SK-N-SH (cell line): ENCODE measurements at regions not wholly inside any gene's neighbourhood (a gene's known extent, or its start where the extent isn't known, plus 50 kb on each side); places are given as distances from the start of the nearest gene placed in this dataset.

Source experiments
- CTCF ChIA-PET: fragments of 300-600, 350-600 bp; formaldehyde crosslinking; extraction: SDS; loops from one replicate; lab custom pipeline; 2021; lab: Yijun Ruan, JAX
- POLR2A ChIA-PET: fragments of 350-600 bp; sonication (Branson Sonifier 250); formaldehyde crosslinking; extraction: SDS; loops from one replicate; lab custom pipeline; 2020; ENCODE audit warnings: antibody characterized with exemption, inconsistent platforms; lab: Yijun Ruan, JAX
- DNase-seq: peaks from one replicate; pipeline ENCODE4 v3.0.0; 2012
- H2AFZ ChIP-seq: fragments of 200-600 bp; sonication (generic); 2 replicates; pipeline ENCODE4 v1.8.1; 2016; ENCODE audit warnings: antibody characterized with exemption, mild to moderate bottlenecking, low read depth
- H3F3A ChIP-seq: fragments of 200-600 bp; sonication (generic); replicated peaks from 2 replicates; pipeline ENCODE3; 2016; ENCODE audit warnings: antibody characterized with exemption, mild to moderate bottlenecking; ENCODE audit not compliant: insufficient read depth
- H3K27ac ChIP-seq, 2 experiments: fragments of 200-500 bp in 1 of 2; fragments of 200-600 bp in 1 of 2; sonication (Bioruptor generic) in 1 of 2; sonication (generic), shearing (Covaris generic) in 1 of 2; 2 replicates each; pipeline versions ENCODE4 v1.5.1 to v1.6.1; 2014 to 2016; ENCODE audit warnings: low read depth in 2 of 2, inconsistent platforms in 1 of 2, low read length in 1 of 2, mild to moderate bottlenecking in 1 of 2, mixed read lengths in 1 of 2
- H3K27me3 ChIP-seq: fragments of 200-600 bp; sonication (generic), shearing (Covaris generic); 2 replicates; pipeline ENCODE4 v1.6.1; 2016; ENCODE audit warnings: mixed run types; ENCODE audit not compliant: insufficient read depth
- H3K36me3 ChIP-seq, 2 experiments: fragments of 200-500 bp in 1 of 2; fragments of 200-600 bp in 1 of 2; sonication (Bioruptor generic) in 1 of 2; sonication (generic) in 1 of 2; replicated peaks in 1 of 2; 2 replicates each; pipeline versions ENCODE3 to v1.5.1; 2014 to 2016; ENCODE audit warnings: low read length in 1 of 2, mild to moderate bottlenecking in 1 of 2; ENCODE audit not compliant: insufficient read depth in 2 of 2, control insufficient read depth in 1 of 2
- H3K4me1 ChIP-seq, 2 experiments: fragments of 200-500 bp in 1 of 2; fragments of 200-600 bp in 1 of 2; sonication (Bioruptor generic) in 1 of 2; sonication (generic), shearing (Covaris generic) in 1 of 2; 2 replicates each; pipeline versions ENCODE4 v1.5.1 to v1.6.1; 2014 to 2016; ENCODE audit warnings: low read depth in 1 of 2, low read length in 1 of 2, mixed run types in 1 of 2; ENCODE audit not compliant: insufficient read depth in 2 of 2, control insufficient read depth in 1 of 2
- H3K4me2 ChIP-seq: fragments of 200-600 bp; sonication (generic), shearing (Covaris generic); 2 replicates; pipeline ENCODE4 v1.6.1; 2017; ENCODE audit warnings: mixed run types
- H3K4me3 ChIP-seq, 2 experiments: fragments of 200-500 bp in 1 of 2; fragments of 200-600 bp in 1 of 2; sonication (Bioruptor generic) in 1 of 2; sonication (generic), shearing (Covaris generic) in 1 of 2; 2 replicates each; pipeline versions ENCODE4 v1.5.1 to v1.8.1; 2014 to 2016; ENCODE audit warnings: low read depth in 2 of 2, inconsistent platforms in 1 of 2, low read length in 1 of 2, mild to moderate bottlenecking in 1 of 2, mixed read lengths in 1 of 2, moderate library complexity in 1 of 2
- H3K79me2 ChIP-seq: fragments of 200-600 bp; sonication (generic); 2 replicates; pipeline ENCODE4 v1.8.1; 2017; ENCODE audit warnings: mild to moderate bottlenecking; ENCODE audit not compliant: insufficient read depth
- H3K9ac ChIP-seq: fragments of 200-600 bp; sonication (generic); 2 replicates; pipeline ENCODE4 v1.6.1; 2017; ENCODE audit warnings: mixed run types
- H3K9me2 ChIP-seq: fragments of 200-600 bp; sonication (generic); 2 replicates; pipeline ENCODE4 v1.6.1; 2017; ENCODE audit warnings: mixed run types
- H3K9me3 ChIP-seq: fragments of 200-600 bp; sonication (generic); 2 replicates; pipeline ENCODE4 v1.6.1; 2017; ENCODE audit warnings: mixed run types, mild to moderate bottlenecking, moderate library complexity
- H4K20me1 ChIP-seq: fragments of 200-600 bp; sonication (generic); 2 replicates; pipeline ENCODE4 v1.6.1; 2017; ENCODE audit warnings: mild to moderate bottlenecking, mixed run types; ENCODE audit not compliant: insufficient read depth
- FOSL2 ChIP-seq: IDR thresholded peaks from 2 replicates; pipeline ENCODE4 v1.4.0; 2012; ENCODE audit warnings: low read depth, mild to moderate bottlenecking, moderate library complexity, borderline replicate concordance
- FOXJ3 ChIP-seq: sonication (generic); formaldehyde crosslinking; IDR thresholded peaks from 2 replicates; pipeline ENCODE4 v1.5.1; 2020; ENCODE audit warnings: mild to moderate bottlenecking, missing genetic modification reagents
- FOXM1 ChIP-seq: IDR thresholded peaks from 2 replicates; pipeline ENCODE4 v1.4.0; 2012; ENCODE audit warnings: low read depth, mild to moderate bottlenecking
- GABPA ChIP-seq: IDR thresholded peaks from 2 replicates; pipeline ENCODE4 v1.4.0; 2012; ENCODE audit warnings: low read depth, mild to moderate bottlenecking
- GATA2 ChIP-seq: sonication (generic); formaldehyde crosslinking; IDR thresholded peaks from 2 replicates; pipeline ENCODE4 v1.5.0; 2020; ENCODE audit warnings: mild to moderate bottlenecking, missing genetic modification reagents
- JUND ChIP-seq: IDR thresholded peaks from 2 replicates; pipeline ENCODE4 v1.4.0; 2012
- MAX ChIP-seq: IDR thresholded peaks from 2 replicates; pipeline ENCODE4 v1.4.0; 2012; ENCODE audit warnings: low read depth
- MEF2A ChIP-seq: IDR thresholded peaks from 2 replicates; pipeline ENCODE4 v1.4.0; 2012; ENCODE audit warnings: low read depth, borderline replicate concordance
- MXI1 ChIP-seq: IDR thresholded peaks from 2 replicates; pipeline ENCODE4 v1.6.1; 2012; ENCODE audit warnings: mild to moderate bottlenecking, low read depth, low read length, improper control_type of control experiment
- RAD21 ChIP-seq: IDR thresholded peaks from 2 replicates; pipeline ENCODE4 v1.6.1; 2012; ENCODE audit warnings: mild to moderate bottlenecking, low read length
- REST ChIP-seq: IDR thresholded peaks from 2 replicates; pipeline ENCODE4 v1.6.1; 2012; ENCODE audit warnings: mild to moderate bottlenecking, low read depth, low read length, moderate library complexity
- RFX5 ChIP-seq: IDR thresholded peaks from 2 replicates; pipeline ENCODE4 v1.6.1; 2012; ENCODE audit warnings: mild to moderate bottlenecking, improper control_type of control experiment, low read length
- SIN3A ChIP-seq: IDR thresholded peaks from 2 replicates; pipeline ENCODE4 v1.6.1; 2012; ENCODE audit warnings: low read depth, mild to moderate bottlenecking, low read length, moderate library complexity, borderline replicate concordance
- SMC3 ChIP-seq: IDR thresholded peaks from 2 replicates; pipeline ENCODE4 v1.6.1; 2012; ENCODE audit warnings: low read depth, low read length, improper control_type of control experiment
- TEAD4 ChIP-seq: IDR thresholded peaks from 2 replicates; pipeline ENCODE4 v1.4.0; 2012; ENCODE audit warnings: mild to moderate bottlenecking, borderline replicate concordance; ENCODE audit not compliant: insufficient read depth
- USF2 ChIP-seq: fragments of 150-350 bp; IDR thresholded peaks from 2 replicates; pipeline ENCODE4 v1.6.1; 2017; ENCODE audit warnings: antibody characterized with exemption, low read length, low read depth, borderline replicate concordance
- YY1 ChIP-seq: IDR thresholded peaks from 2 replicates; pipeline ENCODE4 v1.4.0; 2012; ENCODE audit warnings: low read depth, mild to moderate bottlenecking
- WGBS: methylation state at CpG from one replicate; pipeline ENCODE4 v1.1.6; 2017; ENCODE audit warnings: low lambda C conversion rate; 5-methylcytosine and 5-hydroxymethylcytosine counted together
- TF ChIP-seq, protein P1 (sequence below): IDR thresholded peaks from 2 replicates; pipeline ENCODE4; 2012
- TF ChIP-seq, protein P2 (sequence below): IDR thresholded peaks from 2 replicates; pipeline ENCODE4 v1.4.0; 2012; ENCODE audit warnings: low read depth, borderline replicate concordance

DNA sequence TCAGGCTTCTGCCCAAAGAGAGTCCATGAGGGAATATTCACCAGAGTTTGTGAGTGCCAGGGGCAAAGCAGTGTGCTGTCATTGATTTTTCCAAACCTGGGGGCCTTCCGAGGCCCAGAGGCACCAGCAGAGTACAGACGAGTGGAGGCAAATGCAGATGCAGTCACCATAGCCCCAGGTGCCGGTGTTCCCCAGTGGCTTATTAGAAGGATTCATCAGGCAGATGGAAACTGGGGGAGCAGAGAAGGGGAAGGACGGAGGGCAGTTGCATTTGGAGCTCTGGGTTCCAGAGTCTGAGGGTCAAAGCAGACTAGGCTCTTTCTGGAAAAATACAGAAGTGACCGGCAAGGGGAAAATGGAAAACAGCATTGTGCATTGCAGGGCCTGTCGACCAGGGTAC is 184.2 kb downstream of the ANKRD60 start:
- Histone ChIP-seq H2AFZ (no peak overlapping the region), H3K36me3 (no peaks in the 10 kb centered on the region), H3K9me3 (no peaks in the 10 kb centered on the region), H3K27ac (peak overlapping the region in 1 of 2 experiments; percentile 99; a peak in 2 of 4 replicates), H3K4me2 (no peak overlapping the region), H3F3A (peaks cover 11% of the 10 kb centered on the region), H3K9me2 (no peaks in the 10 kb centered on the region), H3K9ac (no peak overlapping the region), H4K20me1 (no peaks in the 10 kb centered on the region), H3K79me2 (no peaks in the 10 kb centered on the region), H3K4me1 (peaks cover 11 to 73% of the 10 kb centered on the region in 2 experiments), H3K27me3 (no peaks in the 10 kb centered on the region), H3K4me3 (no peak overlapping the region)
- TF ChIP-seq TEAD4 (no peak), JUND (no peak), FOXJ3 (CRISPR knock-in tag) (no peak), YY1 (no peak), GABPA (no peak), SMC3 (no peak), FOSL2 (no peak), MEF2A (no peak), RFX5 (no peak), MXI1 (no peak), GATA2 (CRISPR knock-in tag) (no peak), FOXM1 (no peak), MAX (no peak), RAD21 (no peak), USF2 (no peak), SIN3A (no peak), REST (no peak)
- TF ChIP-seq, protein P1, sequence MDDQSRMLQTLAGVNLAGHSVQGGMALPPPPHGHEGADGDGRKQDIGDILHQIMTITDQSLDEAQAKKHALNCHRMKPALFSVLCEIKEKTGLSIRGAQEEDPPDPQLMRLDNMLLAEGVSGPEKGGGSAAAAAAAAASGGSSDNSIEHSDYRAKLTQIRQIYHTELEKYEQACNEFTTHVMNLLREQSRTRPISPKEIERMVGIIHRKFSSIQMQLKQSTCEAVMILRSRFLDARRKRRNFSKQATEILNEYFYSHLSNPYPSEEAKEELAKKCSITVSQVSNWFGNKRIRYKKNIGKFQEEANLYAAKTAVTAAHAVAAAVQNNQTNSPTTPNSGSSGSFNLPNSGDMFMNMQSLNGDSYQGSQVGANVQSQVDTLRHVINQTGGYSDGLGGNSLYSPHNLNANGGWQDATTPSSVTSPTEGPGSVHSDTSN, result no peak
- TF ChIP-seq, protein P2, sequence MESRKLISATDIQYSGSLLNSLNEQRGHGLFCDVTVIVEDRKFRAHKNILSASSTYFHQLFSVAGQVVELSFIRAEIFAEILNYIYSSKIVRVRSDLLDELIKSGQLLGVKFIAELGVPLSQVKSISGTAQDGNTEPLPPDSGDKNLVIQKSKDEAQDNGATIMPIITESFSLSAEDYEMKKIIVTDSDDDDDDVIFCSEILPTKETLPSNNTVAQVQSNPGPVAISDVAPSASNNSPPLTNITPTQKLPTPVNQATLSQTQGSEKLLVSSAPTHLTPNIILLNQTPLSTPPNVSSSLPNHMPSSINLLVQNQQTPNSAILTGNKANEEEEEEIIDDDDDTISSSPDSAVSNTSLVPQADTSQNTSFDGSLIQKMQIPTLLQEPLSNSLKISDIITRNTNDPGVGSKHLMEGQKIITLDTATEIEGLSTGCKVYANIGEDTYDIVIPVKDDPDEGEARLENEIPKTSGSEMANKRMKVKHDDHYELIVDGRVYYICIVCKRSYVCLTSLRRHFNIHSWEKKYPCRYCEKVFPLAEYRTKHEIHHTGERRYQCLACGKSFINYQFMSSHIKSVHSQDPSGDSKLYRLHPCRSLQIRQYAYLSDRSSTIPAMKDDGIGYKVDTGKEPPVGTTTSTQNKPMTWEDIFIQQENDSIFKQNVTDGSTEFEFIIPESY, result no peak
- ChIA-PET POLR2A (no interaction called here), CTCF (interaction anchor here (1.0 to 4.4 kb wide), 6 partner anchors 9 to 200 kb away, joined by 4 to 26 read pairs (median 4); no protein-coding TSS in a partner anchor)
- DNase-seq, result no peak
- 70% methylated on average over 6 of the region's 6 CpGs for WGBS
